Upper lobe of right lung (tissue), 1 donor: ENCODE measurements at regions not wholly inside any gene's neighbourhood (a gene's known extent, or its start where the extent isn't known, plus 50 kb on each side); places are given as distances from the start of the nearest gene placed in this dataset.

ENCODE experiments used
- ATAC-seq: fragments of 200-7000 bp; cut with Tn5 transposase; one replicate; pipeline ENCODE4 v1.9.1; 2020; ENCODE audit warnings: mild to moderate bottlenecking, moderate library complexity
- DNase-seq: peaks from one replicate; pipeline ENCODE4 v3.0.0-alpha.2; 2020
- H3K27ac ChIP-seq: fragments of 200-600 bp; one replicate; pipeline ENCODE4 v1.8.0; 2022
- H3K27me3 ChIP-seq: fragments of 200-600 bp; one replicate; pipeline ENCODE4 v1.8.0; 2022; ENCODE audit warnings: mild to moderate bottlenecking
- H3K36me3 ChIP-seq: fragments of 200-600 bp; one replicate; pipeline ENCODE4 v1.8.0; 2022
- H3K4me1 ChIP-seq: fragments of 200-600 bp; one replicate; pipeline ENCODE4 v1.8.0; 2022
- H3K4me3 ChIP-seq: fragments of 200-600 bp; one replicate; pipeline ENCODE4 v1.8.0; 2022; ENCODE audit warnings: mild to moderate bottlenecking
- H3K9me3 ChIP-seq: fragments of 200-600 bp; one replicate; pipeline ENCODE4 v1.8.0; 2022
- intact Hi-C: fragments of 100-400 bp; cut with DNase I; formaldehyde crosslinking; loops from one replicate; pipeline ENCODE4 v1.11.0; 2022
- TF ChIP-seq, protein P1 (sequence below): fragments of 200-600 bp; IDR thresholded peaks from one replicate; pipeline ENCODE4 v1.8.0; 2022; ENCODE audit warnings: antibody characterized with exemption
- donor health status: DM: no; HTN: yes; CAD: no; lungs with severe emphysema.

DNA sequence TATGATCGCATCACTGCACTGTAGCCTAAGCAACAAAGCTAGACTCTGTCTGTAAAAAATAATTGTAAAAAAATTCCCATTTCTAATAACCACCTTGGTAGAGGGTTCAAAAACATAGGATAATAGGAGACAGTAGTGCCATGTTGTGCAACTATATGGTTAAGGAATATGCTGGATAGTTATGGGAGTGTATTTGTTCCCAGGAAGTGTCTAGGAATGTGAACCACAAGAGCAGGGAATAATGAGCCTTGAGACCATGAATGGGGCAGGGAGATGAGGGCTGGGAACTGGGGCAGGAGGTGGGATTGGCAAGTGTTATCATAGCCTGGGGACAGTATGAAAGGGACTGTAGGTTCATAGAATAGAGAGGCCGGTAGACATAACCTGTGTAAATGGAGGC, 50.4 kb downstream of the RUSC2 start:
- DNase-seq (no peak), ATAC-seq (no peak)
- H3K4me1 ChIP-seq: peaks cover 24% of the 10 kb centered on the region
- H3K27me3 ChIP-seq: no peaks in the 10 kb centered on the region
- no peak overlapping the region for H3K4me3 ChIP-seq
- TF ChIP-seq, protein P1, sequence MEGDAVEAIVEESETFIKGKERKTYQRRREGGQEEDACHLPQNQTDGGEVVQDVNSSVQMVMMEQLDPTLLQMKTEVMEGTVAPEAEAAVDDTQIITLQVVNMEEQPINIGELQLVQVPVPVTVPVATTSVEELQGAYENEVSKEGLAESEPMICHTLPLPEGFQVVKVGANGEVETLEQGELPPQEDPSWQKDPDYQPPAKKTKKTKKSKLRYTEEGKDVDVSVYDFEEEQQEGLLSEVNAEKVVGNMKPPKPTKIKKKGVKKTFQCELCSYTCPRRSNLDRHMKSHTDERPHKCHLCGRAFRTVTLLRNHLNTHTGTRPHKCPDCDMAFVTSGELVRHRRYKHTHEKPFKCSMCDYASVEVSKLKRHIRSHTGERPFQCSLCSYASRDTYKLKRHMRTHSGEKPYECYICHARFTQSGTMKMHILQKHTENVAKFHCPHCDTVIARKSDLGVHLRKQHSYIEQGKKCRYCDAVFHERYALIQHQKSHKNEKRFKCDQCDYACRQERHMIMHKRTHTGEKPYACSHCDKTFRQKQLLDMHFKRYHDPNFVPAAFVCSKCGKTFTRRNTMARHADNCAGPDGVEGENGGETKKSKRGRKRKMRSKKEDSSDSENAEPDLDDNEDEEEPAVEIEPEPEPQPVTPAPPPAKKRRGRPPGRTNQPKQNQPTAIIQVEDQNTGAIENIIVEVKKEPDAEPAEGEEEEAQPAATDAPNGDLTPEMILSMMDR: no peak
- no peaks in the 10 kb centered on the region for H3K9me3 ChIP-seq
- intact Hi-C loops: no loop called here
- H3K36me3 ChIP-seq: no peaks in the 10 kb centered on the region
- H3K27ac ChIP-seq: peak overlapping the region; percentile 80

DNA sequence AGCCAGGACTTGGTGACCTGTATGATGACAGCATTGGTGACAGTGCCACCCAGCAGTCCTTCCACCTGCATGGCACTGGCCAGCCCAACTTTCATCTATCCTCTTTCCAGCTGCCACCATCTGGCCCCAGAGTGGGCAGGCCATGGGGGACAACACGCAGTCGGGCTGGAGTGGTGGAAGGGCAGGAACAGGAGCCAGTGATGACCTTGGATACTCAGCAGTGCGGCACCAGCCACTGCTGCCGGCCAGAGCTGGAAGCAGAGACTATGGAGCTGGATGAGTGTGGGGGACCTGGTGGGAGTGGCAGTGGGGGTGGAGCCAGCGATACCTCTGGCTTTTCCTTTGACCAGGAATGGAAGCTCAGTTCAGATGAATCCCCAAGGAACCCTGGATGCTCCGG, 56.9 kb downstream of the RUSC2 start:
- intact Hi-C loops: no loop called here
- H3K4me1 ChIP-seq: no peaks in the 10 kb centered on the region
- TF ChIP-seq, protein P1: no peak
- H3K4me3 ChIP-seq: no peak overlapping the region
- no peak overlapping the region for H3K27ac ChIP-seq
- peaks cover 24% of the 10 kb centered on the region for H3K36me3 ChIP-seq
- DNase-seq (no peak), ATAC-seq (peak; percentile 27)
- H3K9me3 ChIP-seq: no peaks in the 10 kb centered on the region
- H3K27me3 ChIP-seq: no peaks in the 10 kb centered on the region

DNA sequence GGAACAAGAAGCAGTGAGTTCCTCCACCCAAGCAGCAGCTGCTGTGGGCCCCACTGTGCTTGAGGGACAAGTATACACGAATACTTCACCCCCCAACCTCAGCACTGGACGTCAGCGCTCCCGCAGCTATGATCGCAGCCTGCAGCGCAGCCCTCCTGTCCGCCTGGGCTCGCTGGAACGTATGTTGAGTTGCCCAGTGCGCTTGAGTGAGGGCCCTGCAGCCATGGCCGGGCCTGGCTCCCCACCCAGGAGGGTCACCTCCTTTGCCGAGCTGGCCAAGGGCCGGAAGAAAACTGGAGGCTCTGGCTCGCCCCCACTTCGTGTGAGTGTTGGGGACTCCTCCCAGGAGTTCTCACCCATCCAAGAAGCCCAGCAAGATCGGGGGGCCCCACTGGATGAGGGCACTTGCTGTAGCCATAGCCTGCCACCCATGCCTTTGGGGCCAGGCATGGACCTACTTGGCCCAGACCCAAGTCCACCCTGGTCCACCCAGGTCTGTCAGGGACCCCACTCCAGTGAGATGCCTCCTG, 57.1 kb upstream of the TESK1 start:
- intact Hi-C loops: no loop called here

DNA sequence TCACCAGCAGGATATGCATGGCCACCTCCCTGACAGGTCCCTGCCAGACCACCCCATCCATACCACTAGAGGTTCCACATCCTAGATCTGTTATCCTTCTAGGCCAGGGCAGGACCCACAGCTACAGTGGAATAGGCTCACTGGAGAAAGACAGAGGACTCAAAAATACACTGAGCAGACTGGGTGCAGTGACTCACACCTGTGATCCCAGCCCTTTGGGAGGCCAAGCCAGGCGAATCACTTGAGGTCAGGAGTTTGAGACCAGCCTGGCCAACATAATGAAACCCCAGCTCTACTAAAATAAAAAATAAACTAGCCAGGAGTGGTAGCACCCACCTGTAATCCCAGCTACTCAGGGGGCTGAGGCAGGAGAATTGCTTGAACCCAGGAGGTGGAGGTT, 56.5 kb upstream of the TESK1 start:
- Histone ChIP-seq H3K27me3 (no peaks in the 10 kb centered on the region), H3K9me3 (no peaks in the 10 kb centered on the region), H3K4me1 (peaks cover 8% of the 10 kb centered on the region), H3K27ac (no peak overlapping the region), H3K4me3 (no peak overlapping the region), H3K36me3 (peaks cover 24% of the 10 kb centered on the region)
- TF ChIP-seq, protein P1: no peak
- no peak for DNase-seq
- intact Hi-C loops: no loop called here
- no peak for ATAC-seq

More for the DNA sequence above, 57.1 kb upstream of the TESK1 start:
- Histone ChIP-seq H3K4me3 (no peak overlapping the region), H3K4me1 (peaks cover 2% of the 10 kb centered on the region), H3K27ac (no peak overlapping the region), H3K9me3 (no peaks in the 10 kb centered on the region), H3K27me3 (no peaks in the 10 kb centered on the region), H3K36me3 (peaks cover 24% of the 10 kb centered on the region)
- no peak for DNase-seq
- ATAC-seq: peak; percentile 13
- TF ChIP-seq, protein P1: no peak

DNA sequence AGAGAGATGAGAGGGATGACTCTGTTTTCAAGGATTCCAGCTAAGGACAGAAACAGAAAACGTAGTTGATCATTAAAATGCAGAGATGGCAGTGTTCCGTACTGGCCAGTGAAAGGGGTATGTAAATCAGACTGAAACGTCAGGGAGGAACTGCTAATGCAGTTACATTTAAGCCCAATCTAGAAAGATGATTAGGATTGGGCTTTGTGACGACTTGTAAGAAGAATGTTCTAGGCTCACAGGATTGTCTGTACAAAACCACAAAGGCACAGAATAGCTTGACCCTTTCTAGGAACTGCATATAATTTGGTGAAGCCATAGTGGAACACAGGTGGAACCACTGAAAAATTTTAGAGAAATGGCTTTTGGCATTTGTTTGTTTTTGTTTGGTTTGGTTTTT, 55.6 kb upstream of the TESK1 start:
- no peaks in the 10 kb centered on the region for H3K27me3 ChIP-seq
- H3K4me3 ChIP-seq: no peak overlapping the region
- DNase-seq (no peak), ATAC-seq (no peak)
- intact Hi-C loops: no loop called here
- H3K36me3 ChIP-seq: peaks cover 24% of the 10 kb centered on the region
- TF ChIP-seq, protein P1: no peak
- H3K9me3 ChIP-seq: no peaks in the 10 kb centered on the region
- peaks cover 11% of the 10 kb centered on the region for H3K4me1 ChIP-seq
- no peak overlapping the region for H3K27ac ChIP-seq

DNA sequence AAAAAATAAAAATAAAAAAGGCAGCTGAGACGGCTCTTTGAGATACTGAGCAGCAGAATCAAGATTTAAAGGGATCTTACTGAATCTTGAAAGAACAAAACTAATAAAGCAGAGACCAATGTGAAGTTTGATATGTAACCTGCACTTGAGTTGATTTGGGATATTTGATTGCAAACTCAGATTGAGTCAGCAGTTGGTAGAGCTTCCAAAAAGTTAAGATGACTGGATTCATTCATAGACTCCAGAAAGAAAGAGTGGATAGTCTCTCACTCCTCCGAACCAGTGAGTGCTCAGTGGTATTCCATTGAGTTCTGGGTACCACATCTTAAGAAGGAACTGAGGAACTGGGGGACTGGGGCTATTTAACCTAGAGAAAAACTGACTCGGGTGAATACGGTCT, 52.7 kb upstream of the TESK1 start:
- H3K4me1 ChIP-seq: peaks cover 11% of the 10 kb centered on the region
- no peak overlapping the region for H3K4me3 ChIP-seq
- H3K9me3 ChIP-seq: no peaks in the 10 kb centered on the region
- H3K27me3 ChIP-seq: no peaks in the 10 kb centered on the region
- DNase-seq (no peak), ATAC-seq (no peak)
- TF ChIP-seq, protein P1: no peak
- no peak overlapping the region for H3K27ac ChIP-seq
- peaks cover 42% of the 10 kb centered on the region for H3K36me3 ChIP-seq
- intact Hi-C loops: loop anchor here (5.0 kb wide), 1 partner anchor 65 kb away; no protein-coding TSS in a partner anchor
